Epidermal melanocyte (primary cell): ENCODE measurements at regions not wholly inside any gene's neighbourhood (a gene's known extent, or its start where the extent isn't known, plus 50 kb on each side); places are given as distances from the start of the nearest gene placed in this dataset.

Experiments used
- DNase-seq: peaks from one replicate; pipeline ENCODE4 v3.0.0; 2011; ENCODE audit warnings: low spot score; ENCODE audit not compliant: insufficient read length

- DNase-seq = no peak
Observed at GRCh38 chr9:28179893-28180292, 606.6 kb upstream of the C9orf72 start.

- no peak for DNase-seq
Observed at GRCh38 chr9:28190981-28191380, 617.7 kb upstream of the C9orf72 start.

GRCh38 chr9:28197653-28198052 is 624.4 kb upstream of the C9orf72 start:
- DNase-seq = no peak

GRCh38 chr9:28203036-28203435 is 629.8 kb upstream of the C9orf72 start:
- DNase-seq = no peak

GRCh38 chr9:28206280-28206679 is 633.0 kb upstream of the C9orf72 start:
- no peak for DNase-seq

GRCh38 chr9:28207657-28208056 is 634.4 kb upstream of the C9orf72 start:
- DNase-seq = no peak

- no peak for DNase-seq
Observed at GRCh38 chr9:28209130-28209529, 635.8 kb upstream of the C9orf72 start.

- peak; percentile 30 for DNase-seq
Observed at GRCh38 chr9:28212979-28213378, 639.7 kb upstream of the C9orf72 start.

GRCh38 chr9:28215536-28216299 is 642.4 kb upstream of the C9orf72 start:
- no peak for DNase-seq

- no peak for DNase-seq
Observed at GRCh38 chr9:28232686-28233085, 659.4 kb upstream of the C9orf72 start.

GRCh38 chr9:28234133-28234893 is 661.0 kb upstream of the C9orf72 start:
- no peak for DNase-seq

- no peak for DNase-seq
Observed at GRCh38 chr9:28234894-28235277, 661.6 kb upstream of the C9orf72 start.

GRCh38 chr9:28249424-28249823 is 676.1 kb upstream of the C9orf72 start:
- DNase-seq = no peak

- DNase-seq = no peak
Observed at GRCh38 chr9:28255174-28255573, 681.9 kb upstream of the C9orf72 start.

GRCh38 chr9:28260330-28260729 is 687.0 kb upstream of the C9orf72 start:
- no peak for DNase-seq

- no peak for DNase-seq
Observed at GRCh38 chr9:28264368-28264767, 691.1 kb upstream of the C9orf72 start.

GRCh38 chr9:28267351-28267750 is 694.1 kb upstream of the C9orf72 start:
- DNase-seq = no peak

GRCh38 chr9:28270156-28270555 is 696.9 kb upstream of the C9orf72 start:
- no peak for DNase-seq

- DNase-seq = no peak
Observed at GRCh38 chr9:28272127-28272526, 698.8 kb upstream of the C9orf72 start.

GRCh38 chr9:28287455-28287854 is 714.2 kb upstream of the C9orf72 start:
- no peak for DNase-seq

GRCh38 chr9:28289746-28290145 is 716.5 kb upstream of the C9orf72 start:
- no peak for DNase-seq

GRCh38 chr9:28293369-28294090 is 720.2 kb upstream of the C9orf72 start:
- DNase-seq = no peak
